RWPE2 (cell line): ENCODE measurements at regions not wholly inside any gene's neighbourhood (a gene's known extent, or its start where the extent isn't known, plus 50 kb on each side); places are given as distances from the start of the nearest gene placed in this dataset.

Experiments
- ATAC-seq: fragments of 200-7000 bp; cut with Tn5 transposase; 3 replicates; pipeline ENCODE4 v1.9.1; 2021; ENCODE audit warnings: low read depth
- DNase-seq: peaks from one replicate; pipeline ENCODE4 v3.0.0-alpha.2; 2020; ENCODE audit warnings: low spot score
- H3K27ac ChIP-seq: fragments of 450-650 bp; 2 replicates; pipeline ENCODE4 v1.5.1; 2017; ENCODE audit warnings: mild to moderate bottlenecking; ENCODE audit not compliant: poor library complexity, severe bottlenecking
- H3K27me3 ChIP-seq: fragments of 250-450 bp; sonication (Bioruptor Pico); 2 replicates; pipeline ENCODE4 v1.5.1; 2021; ENCODE audit warnings: mild to moderate bottlenecking, moderate library complexity; ENCODE audit not compliant: insufficient read depth, poor library complexity, severe bottlenecking
- H3K36me3 ChIP-seq: fragments of 250-450 bp; sonication (Bioruptor Pico); 2 replicates; pipeline ENCODE4 v1.5.1; 2020; ENCODE audit warnings: low read depth, mild to moderate bottlenecking, moderate library complexity
- H3K4me1 ChIP-seq: fragments of 250-450 bp; sonication (Bioruptor Pico); 2 replicates; pipeline ENCODE4 v1.5.1; 2021; ENCODE audit warnings: mild to moderate bottlenecking, moderate library complexity; ENCODE audit not compliant: insufficient read depth, poor library complexity, severe bottlenecking
- H3K4me3 ChIP-seq: fragments of 250-450 bp; sonication (Bioruptor Pico); 2 replicates; pipeline ENCODE4 v1.5.1; 2021; ENCODE audit warnings: mild to moderate bottlenecking, moderate library complexity; ENCODE audit not compliant: severe bottlenecking
- H3K9me3 ChIP-seq: fragments of 250-450 bp; sonication (Bioruptor Pico); 2 replicates; pipeline ENCODE4 v1.5.1; 2021; ENCODE audit warnings: mild to moderate bottlenecking, moderate library complexity; ENCODE audit not compliant: severe bottlenecking
- TF ChIP-seq, protein P1 (sequence below): fragments of 450-650 bp; IDR thresholded peaks from one replicate; pipeline ENCODE4 v1.5.1; 2017; ENCODE audit warnings: mild to moderate bottlenecking, moderate library complexity; ENCODE audit not compliant: poor library complexity, severe bottlenecking

- Histone ChIP-seq H3K4me1 (no peaks in the 10 kb centered on the region), H3K36me3 (no peaks in the 10 kb centered on the region), H3K9me3 (no peaks in the 10 kb centered on the region), H3K27ac (no peak overlapping the region), H3K4me3 (no peak overlapping the region), H3K27me3 (no peaks in the 10 kb centered on the region)
- DNase-seq (no peak), ATAC-seq (no peak)
- TF ChIP-seq, protein P1, sequence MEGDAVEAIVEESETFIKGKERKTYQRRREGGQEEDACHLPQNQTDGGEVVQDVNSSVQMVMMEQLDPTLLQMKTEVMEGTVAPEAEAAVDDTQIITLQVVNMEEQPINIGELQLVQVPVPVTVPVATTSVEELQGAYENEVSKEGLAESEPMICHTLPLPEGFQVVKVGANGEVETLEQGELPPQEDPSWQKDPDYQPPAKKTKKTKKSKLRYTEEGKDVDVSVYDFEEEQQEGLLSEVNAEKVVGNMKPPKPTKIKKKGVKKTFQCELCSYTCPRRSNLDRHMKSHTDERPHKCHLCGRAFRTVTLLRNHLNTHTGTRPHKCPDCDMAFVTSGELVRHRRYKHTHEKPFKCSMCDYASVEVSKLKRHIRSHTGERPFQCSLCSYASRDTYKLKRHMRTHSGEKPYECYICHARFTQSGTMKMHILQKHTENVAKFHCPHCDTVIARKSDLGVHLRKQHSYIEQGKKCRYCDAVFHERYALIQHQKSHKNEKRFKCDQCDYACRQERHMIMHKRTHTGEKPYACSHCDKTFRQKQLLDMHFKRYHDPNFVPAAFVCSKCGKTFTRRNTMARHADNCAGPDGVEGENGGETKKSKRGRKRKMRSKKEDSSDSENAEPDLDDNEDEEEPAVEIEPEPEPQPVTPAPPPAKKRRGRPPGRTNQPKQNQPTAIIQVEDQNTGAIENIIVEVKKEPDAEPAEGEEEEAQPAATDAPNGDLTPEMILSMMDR: no peak
Measured at GRCh38 chrX:115494161-115494560, 66.8 kb upstream of the PLS3 start.

GRCh38 chrX:115499112-115499805 lies 61.7 kb upstream of the PLS3 start:
- H3K4me3 ChIP-seq: no peak overlapping the region

DNA sequence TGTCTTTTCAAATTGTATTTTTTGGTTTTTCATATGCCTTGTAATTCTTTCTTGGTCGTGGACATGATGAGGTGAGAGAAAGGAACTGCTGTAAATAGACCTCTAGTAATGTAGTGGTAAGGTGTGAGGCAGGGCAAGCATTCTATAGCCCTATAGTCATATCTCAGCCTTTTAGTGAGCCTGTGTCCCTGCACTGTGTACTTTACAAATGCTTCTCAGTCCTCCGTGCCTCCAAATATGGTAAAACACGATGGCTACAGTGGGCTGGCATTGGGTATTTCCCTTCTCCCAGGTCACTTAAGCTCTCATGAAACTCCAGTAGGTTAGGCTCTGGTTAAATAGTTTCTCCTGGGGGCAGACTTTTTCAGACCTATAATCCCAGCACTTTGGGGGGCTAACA lies 57.9 kb upstream of the PLS3 start:
- no peaks in the 10 kb centered on the region for H3K36me3 ChIP-seq
- H3K4me3 ChIP-seq: no peak overlapping the region
- no peaks in the 10 kb centered on the region for H3K27me3 ChIP-seq
- no peaks in the 10 kb centered on the region for H3K4me1 ChIP-seq
- no peak overlapping the region for H3K27ac ChIP-seq
- ATAC-seq (no peak), DNase-seq (no peak)
- TF ChIP-seq, protein P1: no peak
- no peaks in the 10 kb centered on the region for H3K9me3 ChIP-seq

More at GRCh38 chrX:115499112-115499805, 61.7 kb upstream of the PLS3 start:
- Histone ChIP-seq H3K4me1 (no peaks in the 10 kb centered on the region), H3K9me3 (no peaks in the 10 kb centered on the region), H3K36me3 (no peaks in the 10 kb centered on the region), H3K27me3 (no peaks in the 10 kb centered on the region), H3K27ac (no peak overlapping the region)
- TF ChIP-seq, protein P1: no peak
- DNase-seq (no peak), ATAC-seq (no peak)

DNA sequence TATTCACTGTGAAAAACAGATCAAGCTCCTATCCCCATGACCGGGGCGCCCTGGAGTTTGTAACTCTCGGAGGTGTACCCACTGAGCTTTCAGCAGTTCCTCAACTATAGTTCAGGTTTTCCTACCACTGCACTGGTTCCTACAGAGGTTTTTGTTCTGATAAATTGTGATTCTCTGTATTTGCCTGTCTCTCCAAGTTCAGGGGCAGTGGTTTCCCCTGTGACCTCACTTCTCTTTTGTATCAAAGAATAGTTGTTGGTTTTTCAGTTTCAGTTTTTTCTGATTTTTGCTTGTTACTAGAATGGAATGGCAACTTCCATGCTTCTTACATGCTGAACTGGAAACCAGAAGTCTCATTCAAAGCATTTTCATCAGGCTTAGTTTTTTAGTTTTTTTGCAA lies 56.8 kb upstream of the PLS3 start:
- H3K27me3 ChIP-seq: no peaks in the 10 kb centered on the region
- H3K4me1 ChIP-seq: no peaks in the 10 kb centered on the region
- no peaks in the 10 kb centered on the region for H3K36me3 ChIP-seq
- no peak overlapping the region for H3K4me3 ChIP-seq
- DNase-seq: no peak
- H3K27ac ChIP-seq: no peak overlapping the region
- H3K9me3 ChIP-seq: no peaks in the 10 kb centered on the region
- TF ChIP-seq, protein P1: no peak
- no peak for ATAC-seq
